Activated CD8-positive, alpha-beta memory T cell treated with anti-CD3 and anti-CD28 coated beads for 24 hours (primary cell): ENCODE measurements at regions not wholly inside any gene's neighbourhood (a gene's known extent, or its start where the extent isn't known, plus 50 kb on each side); places are given as distances from the start of the nearest gene placed in this dataset.

Experiments
- DNase-seq: peaks from one replicate; pipeline ENCODE4 v3.0.0-alpha.2; 2020

- no peak for DNase-seq
These were observed 112.1 kb downstream of the DAD1 start for GRCh38 chr14:22476887-22477286.

GRCh38 chr14:22476005-22476751 is 112.8 kb downstream of the DAD1 start:
- DNase-seq, result no peak

GRCh38 chr14:22475381-22475780 is 113.6 kb downstream of the DAD1 start:
- DNase-seq, result no peak

GRCh38 chr14:22474730-22475351 is 114.2 kb downstream of the DAD1 start:
- DNase-seq, result no peak

GRCh38 chr14:22472935-22473854 is 115.8 kb downstream of the DAD1 start:
- DNase-seq, result no peak

GRCh38 chr14:22472466-22472865 is 116.6 kb downstream of the DAD1 start:
- DNase-seq, result no peak

GRCh38 chr14:22471545-22472121 is 117.4 kb downstream of the DAD1 start:
- no peak for DNase-seq

- no peak for DNase-seq
These were observed 119.3 kb downstream of the DAD1 start for GRCh38 chr14:22469538-22470303.

GRCh38 chr14:22468830-22469229 is 120.2 kb downstream of the DAD1 start:
- DNase-seq, result no peak

GRCh38 chr14:22466491-22466890 is 122.5 kb downstream of the DAD1 start:
- DNase-seq, result no peak

GRCh38 chr14:22465201-22465840 is 123.7 kb downstream of the DAD1 start:
- no peak for DNase-seq

GRCh38 chr14:22464422-22465142 is 124.4 kb downstream of the DAD1 start:
- no peak for DNase-seq

- DNase-seq, result no peak
These were observed 125.3 kb downstream of the DAD1 start for GRCh38 chr14:22463763-22464173.

GRCh38 chr14:22462923-22463322 is 126.1 kb downstream of the DAD1 start:
- DNase-seq, result no peak

GRCh38 chr14:22460461-22461195 is 128.4 kb downstream of the DAD1 start:
- DNase-seq, result no peak

- no peak for DNase-seq
These were observed 130.3 kb downstream of the DAD1 start for GRCh38 chr14:22458737-22459136.

GRCh38 chr14:22456998-22457594 is 131.9 kb downstream of the DAD1 start:
- DNase-seq, result no peak

GRCh38 chr14:22456421-22456820 is 132.6 kb downstream of the DAD1 start:
- DNase-seq, result no peak

GRCh38 chr14:22452330-22452729 is 136.7 kb downstream of the DAD1 start:
- DNase-seq, result no peak

- DNase-seq, result no peak
These were observed 138.8 kb downstream of the DAD1 start for GRCh38 chr14:22450266-22450665.
